ENCODE measurements at regions not wholly inside any gene's neighbourhood (a gene's known extent, or its start where the extent isn't known, plus 50 kb on each side); places are given as distances from the start of the nearest gene placed in this dataset.

GRCh38 chr9:2928411-2928810 is 84.5 kb upstream of the PUM3 start:
- TF ChIP-seq EP300 (IDR thresholded peaks at IDR 0.05): no peak
- no peak for TF ChIP-seq CTCF (IDR thresholded peaks at IDR 0.05)
- TF ChIP-seq POLR2AphosphoS5 (IDR thresholded peaks at IDR 0.05): no peak
- TF ChIP-seq POLR2A (IDR thresholded peaks at IDR 0.05): no peak
